ENCODE measurements at regions not wholly inside any gene's neighbourhood (a gene's known extent, or its start where the extent isn't known, plus 50 kb on each side); places are given as distances from the start of the nearest gene placed in this dataset.

- TF ChIP-seq, protein P1, sequence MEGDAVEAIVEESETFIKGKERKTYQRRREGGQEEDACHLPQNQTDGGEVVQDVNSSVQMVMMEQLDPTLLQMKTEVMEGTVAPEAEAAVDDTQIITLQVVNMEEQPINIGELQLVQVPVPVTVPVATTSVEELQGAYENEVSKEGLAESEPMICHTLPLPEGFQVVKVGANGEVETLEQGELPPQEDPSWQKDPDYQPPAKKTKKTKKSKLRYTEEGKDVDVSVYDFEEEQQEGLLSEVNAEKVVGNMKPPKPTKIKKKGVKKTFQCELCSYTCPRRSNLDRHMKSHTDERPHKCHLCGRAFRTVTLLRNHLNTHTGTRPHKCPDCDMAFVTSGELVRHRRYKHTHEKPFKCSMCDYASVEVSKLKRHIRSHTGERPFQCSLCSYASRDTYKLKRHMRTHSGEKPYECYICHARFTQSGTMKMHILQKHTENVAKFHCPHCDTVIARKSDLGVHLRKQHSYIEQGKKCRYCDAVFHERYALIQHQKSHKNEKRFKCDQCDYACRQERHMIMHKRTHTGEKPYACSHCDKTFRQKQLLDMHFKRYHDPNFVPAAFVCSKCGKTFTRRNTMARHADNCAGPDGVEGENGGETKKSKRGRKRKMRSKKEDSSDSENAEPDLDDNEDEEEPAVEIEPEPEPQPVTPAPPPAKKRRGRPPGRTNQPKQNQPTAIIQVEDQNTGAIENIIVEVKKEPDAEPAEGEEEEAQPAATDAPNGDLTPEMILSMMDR (conservative IDR thresholded peaks at IDR 0.05; ENCODE audit: low read length) = no peak
- no peak for TF ChIP-seq EZH2phosphoT487 (IDR thresholded peaks at IDR 0.05; ENCODE audit: borderline replicate concordance)
These were observed 369.2 kb upstream of the PDE3A start for GRCh38 chr12:19998961-19999804.
